Karpas-422 (cell line): ENCODE measurements at regions not wholly inside any gene's neighbourhood (a gene's known extent, or its start where the extent isn't known, plus 50 kb on each side); places are given as distances from the start of the nearest gene placed in this dataset.
A peak's percentile ranks its signal among the peaks of the same experiment; 100 is the strongest.

Source experiments
- DNase-seq: peaks from one replicate; pipeline ENCODE4 v3.0.0-alpha.2; 2015
- H2AFZ ChIP-seq: fragments of 200-600 bp; sonication (generic); 2 replicates; pipeline ENCODE4 v1.6.1; 2014; ENCODE audit warnings: antibody characterized with exemption, low read length, mixed read lengths
- H3K27ac ChIP-seq: fragments of 200-600 bp; sonication (generic); 2 replicates; pipeline ENCODE4 v1.5.1; 2014; ENCODE audit warnings: mild to moderate bottlenecking, low read length, moderate library complexity
- H3K27me3 ChIP-seq: fragments of 200-600 bp; sonication (generic); 2 replicates; pipeline ENCODE4 v1.6.1; 2014; ENCODE audit warnings: low read length, mixed read lengths
- H3K36me3 ChIP-seq: fragments of 200-600 bp; sonication (generic); 2 replicates; pipeline ENCODE4 v1.6.1; 2014; ENCODE audit warnings: low read length, mixed read lengths; ENCODE audit not compliant: insufficient read depth
- H3K4me1 ChIP-seq: fragments of 200-600 bp; sonication (generic); 2 replicates; pipeline ENCODE4 v1.6.1; 2014; ENCODE audit warnings: mild to moderate bottlenecking, low read length, mixed read lengths
- H3K4me2 ChIP-seq: fragments of 200-600 bp; sonication (generic); 2 replicates; pipeline ENCODE4 v1.6.1; 2014; ENCODE audit warnings: low read length, low read depth, mild to moderate bottlenecking; ENCODE audit not compliant: poor library complexity, severe bottlenecking
- H3K4me3 ChIP-seq: fragments of 200-600 bp; sonication (generic); 2 replicates; pipeline ENCODE4 v1.5.1; 2014; ENCODE audit warnings: mild to moderate bottlenecking, antibody characterized with exemption, low read length, mixed read lengths
- H3K79me2 ChIP-seq: fragments of 200-600 bp; sonication (generic); 2 replicates; pipeline ENCODE4 v1.6.1; 2014; ENCODE audit warnings: mild to moderate bottlenecking, low read length, mixed read lengths
- H3K9ac ChIP-seq: fragments of 200-600 bp; sonication (generic); 2 replicates; pipeline ENCODE4 v1.6.0; 2014; ENCODE audit warnings: low read length
- H3K9me2 ChIP-seq: fragments of 200-600 bp; sonication (generic), shearing (Covaris generic); replicated peaks from 2 replicates; pipeline ENCODE4 v1.6.0; 2014; ENCODE audit warnings: mild to moderate bottlenecking, low read length, moderate library complexity; ENCODE audit not compliant: insufficient read depth
- H3K9me3 ChIP-seq: fragments of 300-700, 200-600 bp; sonication (generic); 2 replicates; pipeline ENCODE4 v1.6.1; 2014; ENCODE audit warnings: low read length, mixed read lengths
- H4K20me1 ChIP-seq: fragments of 200-600 bp; sonication (generic); 2 replicates; pipeline ENCODE4 v1.6.1; 2014; ENCODE audit warnings: mild to moderate bottlenecking, antibody characterized with exemption, low read length, low read depth; ENCODE audit not compliant: insufficient read depth

DNA sequence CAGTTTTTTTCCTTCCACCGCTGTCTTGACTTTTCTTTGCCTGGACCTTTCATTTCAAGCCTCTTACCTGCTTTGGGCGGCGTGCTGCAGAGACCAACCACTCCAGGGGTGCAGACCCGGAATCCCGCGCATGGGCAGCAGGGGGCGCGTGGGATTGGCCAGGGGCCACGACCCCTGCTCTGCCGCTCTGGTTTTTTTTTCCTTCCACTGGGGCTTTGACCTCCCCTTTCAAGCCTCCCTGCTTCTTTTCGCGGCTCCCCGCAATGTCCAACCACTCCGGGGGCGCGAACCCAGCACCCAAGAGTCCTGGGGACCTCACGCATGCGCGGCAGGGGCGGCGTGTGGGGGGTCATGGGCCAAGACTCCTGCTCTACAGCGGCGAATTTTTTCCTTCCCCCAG, 325.1 kb downstream of the ALG10 start:
- Histone ChIP-seq H4K20me1 (no peaks in the 10 kb centered on the region), H3K9ac (no peak overlapping the region), H2AFZ (no peak overlapping the region), H3K4me3 (no peak overlapping the region), H3K27me3 (no peaks in the 10 kb centered on the region), H3K9me2 (no peaks in the 10 kb centered on the region), H3K4me1 (no peaks in the 10 kb centered on the region), H3K27ac (no peak overlapping the region), H3K9me3 (peaks cover 6% of the 10 kb centered on the region; the same call in 1 of the 2 replicates), H3K4me2 (no peak overlapping the region), H3K79me2 (no peaks in the 10 kb centered on the region), H3K36me3 (no peaks in the 10 kb centered on the region)
- DNase-seq = peak; percentile 41

- H3K4me2 ChIP-seq = no peak overlapping the region
- no peaks in the 10 kb centered on the region for H3K9me2 ChIP-seq
- no peak overlapping the region for H3K27ac ChIP-seq
- DNase-seq = no peak
- H3K36me3 ChIP-seq = no peaks in the 10 kb centered on the region
- H3K79me2 ChIP-seq = no peaks in the 10 kb centered on the region
- H2AFZ ChIP-seq = no peak overlapping the region
- peaks cover 6% of the 10 kb centered on the region; the same call in 1 of the 2 replicates for H3K9me3 ChIP-seq
- H3K4me3 ChIP-seq = no peak overlapping the region
- no peaks in the 10 kb centered on the region for H3K27me3 ChIP-seq
- no peaks in the 10 kb centered on the region for H3K4me1 ChIP-seq
- no peaks in the 10 kb centered on the region for H4K20me1 ChIP-seq
- H3K9ac ChIP-seq = no peak overlapping the region
Measured at GRCh38 chr12:34348064-34348463, 325.8 kb downstream of the ALG10 start.

DNA sequence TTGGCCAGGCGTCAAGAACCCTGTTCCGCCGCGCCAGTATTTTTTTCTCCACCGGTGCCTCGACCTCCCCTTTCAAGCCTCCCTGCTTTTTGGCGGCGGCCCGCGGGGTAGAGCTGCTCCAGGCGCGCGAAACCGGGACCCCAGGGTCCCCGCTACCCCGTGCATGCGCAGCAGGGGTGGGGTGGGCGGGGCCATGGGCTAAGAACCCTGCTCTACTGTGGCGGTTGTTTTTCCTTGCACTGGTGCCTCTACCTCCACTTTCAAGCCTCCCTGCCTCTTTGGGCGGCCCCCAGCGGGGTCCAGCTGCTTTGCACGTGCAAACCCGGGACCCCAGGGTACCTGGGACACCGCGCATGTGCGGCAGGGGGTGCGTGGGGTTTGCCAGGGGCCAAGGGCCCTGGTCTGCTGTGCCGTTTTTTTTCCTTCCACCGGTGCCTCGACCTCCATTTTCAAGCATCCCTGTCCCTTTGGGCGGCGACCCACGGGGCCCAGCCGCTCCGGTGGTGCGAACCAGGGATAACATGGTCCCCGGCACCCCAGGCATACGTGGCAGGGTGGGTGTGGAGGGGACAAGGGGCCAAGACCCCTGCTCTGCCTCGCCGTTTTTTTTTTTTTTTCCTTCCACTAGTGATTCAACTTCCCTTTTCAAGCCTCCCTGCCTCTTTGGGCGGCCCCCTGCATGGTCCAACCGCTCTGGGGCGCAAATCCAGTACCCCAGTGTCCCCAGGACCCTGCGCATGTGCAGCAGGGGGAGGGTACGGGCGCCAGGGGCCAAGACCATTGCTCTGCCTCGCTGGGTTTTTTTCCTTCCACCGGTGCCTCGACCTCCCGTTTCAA, 326.8 kb downstream of the ALG10 start:
- H3K27ac ChIP-seq = no peak overlapping the region
- H3K4me1 ChIP-seq = no peaks in the 10 kb centered on the region
- H3K27me3 ChIP-seq = no peaks in the 10 kb centered on the region
- no peak overlapping the region for H3K4me3 ChIP-seq
- H4K20me1 ChIP-seq = no peaks in the 10 kb centered on the region
- H3K4me2 ChIP-seq = no peak overlapping the region
- H3K36me3 ChIP-seq = no peaks in the 10 kb centered on the region
- no peaks in the 10 kb centered on the region for H3K9me2 ChIP-seq
- no peak overlapping the region for H2AFZ ChIP-seq
- no peaks in the 10 kb centered on the region for H3K79me2 ChIP-seq
- H3K9ac ChIP-seq = no peak overlapping the region
- H3K9me3 ChIP-seq = peaks cover 2% of the 10 kb centered on the region; the same call in 1 of the 2 replicates
- DNase-seq = no peak

DNA sequence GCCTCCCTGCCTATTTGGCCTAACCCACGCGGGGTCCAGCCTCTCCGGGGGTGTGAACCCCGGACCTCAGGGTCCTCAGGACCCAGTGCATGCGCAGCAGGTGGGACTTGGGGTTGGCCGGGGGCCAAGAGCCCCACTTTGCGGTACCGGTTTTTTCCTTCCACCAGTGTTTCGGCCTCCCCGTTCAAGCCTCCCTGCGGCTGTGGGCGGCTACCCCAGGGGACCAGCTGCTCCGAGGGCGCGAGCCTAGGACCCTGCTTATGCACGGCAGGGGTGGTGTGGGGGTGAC, 327.3 kb downstream of the ALG10 start:
- no peak overlapping the region for H3K4me3 ChIP-seq
- H3K9me3 ChIP-seq = peaks cover 2% of the 10 kb centered on the region; the same call in 1 of the 2 replicates
- DNase-seq = no peak
- no peaks in the 10 kb centered on the region for H3K9me2 ChIP-seq
- no peaks in the 10 kb centered on the region for H3K4me1 ChIP-seq
- H4K20me1 ChIP-seq = no peaks in the 10 kb centered on the region
- no peaks in the 10 kb centered on the region for H3K79me2 ChIP-seq
- H2AFZ ChIP-seq = no peak overlapping the region
- H3K4me2 ChIP-seq = no peak overlapping the region
- no peak overlapping the region for H3K27ac ChIP-seq
- no peaks in the 10 kb centered on the region for H3K27me3 ChIP-seq
- no peak overlapping the region for H3K9ac ChIP-seq
- no peaks in the 10 kb centered on the region for H3K36me3 ChIP-seq

GRCh38 chr12:34350092-34351041, 328.1 kb downstream of the ALG10 start:
- no peaks in the 10 kb centered on the region for H4K20me1 ChIP-seq
- H3K79me2 ChIP-seq = no peaks in the 10 kb centered on the region
- no peak overlapping the region for H2AFZ ChIP-seq
- H3K9me3 ChIP-seq = peaks cover 2% of the 10 kb centered on the region; the same call in 1 of the 2 replicates
- no peak overlapping the region for H3K4me2 ChIP-seq
- no peaks in the 10 kb centered on the region for H3K4me1 ChIP-seq
- no peak for DNase-seq
- no peaks in the 10 kb centered on the region for H3K36me3 ChIP-seq
- H3K9me2 ChIP-seq = no peaks in the 10 kb centered on the region
- no peak overlapping the region for H3K9ac ChIP-seq
- H3K27ac ChIP-seq = no peak overlapping the region
- no peaks in the 10 kb centered on the region for H3K27me3 ChIP-seq
- H3K4me3 ChIP-seq = no peak overlapping the region

- Histone ChIP-seq H3K4me3 (no peak overlapping the region), H3K27me3 (no peaks in the 10 kb centered on the region), H3K9me3 (peaks cover 2% of the 10 kb centered on the region; the same call in 1 of the 2 replicates), H3K27ac (no peak overlapping the region), H3K9me2 (no peaks in the 10 kb centered on the region), H2AFZ (no peak overlapping the region), H3K36me3 (no peaks in the 10 kb centered on the region), H3K79me2 (no peaks in the 10 kb centered on the region), H3K4me2 (no peak overlapping the region), H4K20me1 (no peaks in the 10 kb centered on the region), H3K4me1 (no peaks in the 10 kb centered on the region), H3K9ac (no peak overlapping the region)
- no peak for DNase-seq
Measured at GRCh38 chr12:34352098-34352497, 329.8 kb downstream of the ALG10 start.

DNA sequence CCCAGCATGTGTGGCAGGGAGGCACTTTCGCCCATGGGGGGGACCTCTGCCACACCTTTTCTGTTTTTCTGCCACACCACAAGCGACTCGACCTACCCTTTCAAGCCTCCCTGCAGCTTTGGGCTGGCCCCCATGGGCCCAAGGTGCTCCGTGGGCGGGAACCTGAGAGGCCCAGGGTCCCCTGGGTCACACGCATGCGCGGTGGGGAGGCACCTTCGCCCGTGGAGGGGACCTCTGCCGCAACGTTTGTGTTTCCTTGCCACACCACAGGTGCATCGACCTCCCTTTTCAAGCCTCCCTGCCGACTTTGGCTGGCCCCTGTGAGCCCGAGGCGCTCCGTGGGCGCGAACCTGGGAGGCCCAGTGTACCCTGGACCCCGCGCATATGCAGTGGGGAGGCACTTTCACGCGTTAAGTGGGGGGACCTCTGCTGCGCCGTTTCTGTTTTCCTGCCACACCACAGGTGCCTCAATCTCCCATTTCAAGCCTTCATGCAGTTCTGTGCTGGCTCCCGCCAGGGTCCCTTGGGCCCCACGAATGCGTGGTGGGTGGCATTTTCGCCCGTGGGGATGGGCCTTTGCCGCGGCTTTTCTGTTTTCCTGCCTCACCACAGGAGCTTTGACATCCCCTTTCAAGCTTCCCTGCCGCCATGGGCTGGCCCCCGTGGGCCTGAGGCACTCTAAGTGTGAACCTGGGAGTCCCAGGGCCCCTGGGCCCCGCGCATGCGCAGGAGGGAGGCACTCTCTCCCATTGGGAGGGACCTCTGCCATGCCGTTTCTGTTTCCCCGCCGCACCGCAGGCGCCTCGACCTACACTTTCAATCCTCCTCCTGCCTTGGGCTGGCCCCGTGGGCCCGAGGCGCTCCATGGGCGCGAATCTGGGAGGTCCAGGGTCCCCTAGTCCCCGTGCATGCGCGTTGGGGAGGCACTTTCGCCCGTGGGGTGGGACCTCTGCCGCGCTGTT, 332.2 kb downstream of the ALG10 start:
- no peaks in the 10 kb centered on the region for H3K79me2 ChIP-seq
- no peak for DNase-seq
- H3K9ac ChIP-seq = no peak overlapping the region
- H2AFZ ChIP-seq = no peak overlapping the region
- H3K27me3 ChIP-seq = no peaks in the 10 kb centered on the region
- peaks cover 2% of the 10 kb centered on the region; the same call in 1 of the 2 replicates for H3K9me3 ChIP-seq
- H3K9me2 ChIP-seq = no peaks in the 10 kb centered on the region
- no peaks in the 10 kb centered on the region for H3K4me1 ChIP-seq
- no peak overlapping the region for H3K27ac ChIP-seq
- H4K20me1 ChIP-seq = no peaks in the 10 kb centered on the region
- no peaks in the 10 kb centered on the region for H3K36me3 ChIP-seq
- H3K4me3 ChIP-seq = no peak overlapping the region
- H3K4me2 ChIP-seq = no peak overlapping the region
